ENCODE measurements at regions not wholly inside any gene's neighbourhood (a gene's known extent, or its start where the extent isn't known, plus 50 kb on each side); places are given as distances from the start of the nearest gene placed in this dataset.

- Mint-ChIP-seq H3K9me3 (no peaks in the 10 kb centered on the region), H3K27me3 (ENCODE audit: low read depth) (peaks cover 5% of the 10 kb centered on the region), H3K4me1 (peaks cover 7 to 13% of the 10 kb centered on the region in 2 experiments; a peak in 3 of 4 replicates), H3K4me3 (no peak overlapping the region), H3K27ac (no peak overlapping the region), H3K36me3 (ENCODE audit: insufficient read depth in 1 of 3, low read depth in 3 of 3) (no peaks in the 10 kb centered on the region)
- Histone ChIP-seq H2BK20ac (ENCODE audit: low read depth, low read length, poor library complexity, severe bottlenecking) (no peak overlapping the region), H3K4ac (ENCODE audit: low read depth, low read length) (no peak overlapping the region), H4K8ac (replicated peaks; ENCODE audit: insufficient read length, low read depth, low read length) (no peak overlapping the region), H2AK5ac (ENCODE audit: insufficient read length, low read length) (no peak overlapping the region), H2BK120ac (ENCODE audit: low read depth, low read length, poor library complexity, severe bottlenecking) (no peak overlapping the region), H3K9ac (ENCODE audit: extremely low read depth, insufficient read length, low read length) (no peak overlapping the region), H3K79me2 (ENCODE audit: insufficient read depth, low read length) (no peaks in the 10 kb centered on the region), H3K18ac (ENCODE audit: insufficient read length, low read depth, low read length) (no peak overlapping the region), H2BK12ac (ENCODE audit: insufficient read length, low read depth, low read length) (no peak overlapping the region), H2BK15ac (ENCODE audit: low read depth, low read length) (no peak overlapping the region), H3K79me1 (ENCODE audit: insufficient read depth, low read depth, low read length, poor library complexity, severe bottlenecking) (no peaks in the 10 kb centered on the region), H3K4me2 (ENCODE audit: insufficient read depth, insufficient read length, low read length) (no peak overlapping the region), H3T11ph (ENCODE audit: low read length) (no peak overlapping the region), H3K9me3 (ENCODE audit: control insufficient read depth, low read depth, low read length) (no peaks in the 10 kb centered on the region), H2BK5ac (ENCODE audit: insufficient read length, low read length) (no peak overlapping the region), H3K27ac (ENCODE audit: insufficient read length, low read depth, low read length) (no peak overlapping the region), H3K4me1 (ENCODE audit: insufficient read depth, low read length) (no peaks in the 10 kb centered on the region), H3K27me3 (ENCODE audit: insufficient read depth, low read length) (no peaks in the 10 kb centered on the region), H2AFZ (ENCODE audit: low read length) (no peak overlapping the region), H3K14ac (ENCODE audit: insufficient read depth, low read length) (no peak overlapping the region), H3K23me2 (ENCODE audit: insufficient read length, low read depth, low read length, poor library complexity, severe bottlenecking) (no peaks in the 10 kb centered on the region), H3K23ac (ENCODE audit: insufficient read length, low read depth, low read length) (no peak overlapping the region), H4K5ac (ENCODE audit: insufficient read length, low read depth, low read length) (no peak overlapping the region), H4K91ac (ENCODE audit: insufficient read length, low read depth, low read length) (no peak overlapping the region), H3K56ac (ENCODE audit: insufficient read length, low read depth, low read length) (no peak overlapping the region), H4K20me1 (ENCODE audit: control insufficient read depth, insufficient read depth, insufficient read length) (no peaks in the 10 kb centered on the region)
- TF ChIP-seq CTCF (conservative IDR thresholded peaks at IDR 0.05), result no peak
- no CpG with 5 or more reads among the region's 9 CpGs for WGBS (ENCODE audit: extremely low coverage, insufficient read length, low lambda C conversion rate)
- DNase-seq, result no peak
Observed at GRCh38 chr18:22113144-22113844, 56.1 kb upstream of the GATA6 start.

Data from H9 (cell line).